Thoracic aorta (tissue), 2 donors: ENCODE measurements at regions not wholly inside any gene's neighbourhood (a gene's known extent, or its start where the extent isn't known, plus 50 kb on each side); places are given as distances from the start of the nearest gene placed in this dataset.

Experiments
- ATAC-seq: fragments of 150-250 bp; one replicate; pipeline ENCODE4 v1.8.0; 2017; ENCODE audit warnings: low read depth; ENCODE audit not compliant: insufficient number of reproducible peaks, low FRiP score
- DNase-seq: peaks from one replicate; pipeline ENCODE4 v3.0.0-alpha.2; 2020; ENCODE audit warnings: low spot score
- H3K27ac ChIP-seq, 2 donors: fragments of 200-600 bp; sonication (generic); 1 replicate in 1 of 2; 2 replicates in 1 of 2; pipeline ENCODE4 v1.5.1; 2016; ENCODE audit warnings: mild to moderate bottlenecking in 2 of 2, moderate library complexity in 2 of 2
- H3K27me3 ChIP-seq: fragments of 200-600 bp; sonication (generic); replicated peaks from 2 replicates; pipeline ENCODE4 v1.6.0; 2016; ENCODE audit warnings: mild to moderate bottlenecking; ENCODE audit not compliant: insufficient read depth
- H3K36me3 ChIP-seq: fragments of 200-600 bp; sonication (generic); one replicate; pipeline ENCODE4 v1.5.1; 2016
- H3K4me1 ChIP-seq, 2 donors: fragments of 200-600 bp; sonication (generic); 1 replicate in 1 of 2; 2 replicates in 1 of 2; pipeline versions ENCODE4 v1.5.1 to v1.6.0; 2016; ENCODE audit warnings: low read depth in 2 of 2, mild to moderate bottlenecking in 1 of 2; ENCODE audit not compliant: control insufficient read depth in 1 of 2
- H3K4me3 ChIP-seq: fragments of 200-600 bp; sonication (generic); 2 replicates; pipeline ENCODE4 v1.5.1; 2016; ENCODE audit warnings: mild to moderate bottlenecking
- H3K9me3 ChIP-seq: fragments of 200-600 bp; sonication (generic); 2 replicates; pipeline ENCODE4 v1.5.1; 2016
- TF ChIP-seq, protein P1 (sequence below): fragments of 200-600 bp; sonication (generic); IDR thresholded peaks from one replicate; pipeline ENCODE4 v1.5.1; 2019; ENCODE audit warnings: antibody characterized with exemption

- Histone ChIP-seq H3K4me3 (peak overlapping the region; percentile 66), H3K9me3 (no peaks in the 10 kb centered on the region), H3K27me3 (no peaks in the 10 kb centered on the region), H3K36me3 (no peaks in the 10 kb centered on the region), H3K27ac (peak overlapping the region; percentile 59 to 60), H3K4me1 (peaks cover 22 to 53% of the 10 kb centered on the region in 2 donors)
- TF ChIP-seq, protein P1, sequence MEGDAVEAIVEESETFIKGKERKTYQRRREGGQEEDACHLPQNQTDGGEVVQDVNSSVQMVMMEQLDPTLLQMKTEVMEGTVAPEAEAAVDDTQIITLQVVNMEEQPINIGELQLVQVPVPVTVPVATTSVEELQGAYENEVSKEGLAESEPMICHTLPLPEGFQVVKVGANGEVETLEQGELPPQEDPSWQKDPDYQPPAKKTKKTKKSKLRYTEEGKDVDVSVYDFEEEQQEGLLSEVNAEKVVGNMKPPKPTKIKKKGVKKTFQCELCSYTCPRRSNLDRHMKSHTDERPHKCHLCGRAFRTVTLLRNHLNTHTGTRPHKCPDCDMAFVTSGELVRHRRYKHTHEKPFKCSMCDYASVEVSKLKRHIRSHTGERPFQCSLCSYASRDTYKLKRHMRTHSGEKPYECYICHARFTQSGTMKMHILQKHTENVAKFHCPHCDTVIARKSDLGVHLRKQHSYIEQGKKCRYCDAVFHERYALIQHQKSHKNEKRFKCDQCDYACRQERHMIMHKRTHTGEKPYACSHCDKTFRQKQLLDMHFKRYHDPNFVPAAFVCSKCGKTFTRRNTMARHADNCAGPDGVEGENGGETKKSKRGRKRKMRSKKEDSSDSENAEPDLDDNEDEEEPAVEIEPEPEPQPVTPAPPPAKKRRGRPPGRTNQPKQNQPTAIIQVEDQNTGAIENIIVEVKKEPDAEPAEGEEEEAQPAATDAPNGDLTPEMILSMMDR = no peak
- peak; percentile 61 for ATAC-seq
- peak; percentile 41 for DNase-seq
Observed at GRCh38 chr9:89999534-90000370, 394.9 kb downstream of the GADD45G start.

GRCh38 chr9:90000925-90001324 is 396.1 kb downstream of the GADD45G start:
- DNase-seq = no peak
- H3K4me3 ChIP-seq = no peak overlapping the region
- H3K27me3 ChIP-seq = no peaks in the 10 kb centered on the region
- H3K27ac ChIP-seq = no peak overlapping the region
- TF ChIP-seq, protein P1 = no peak
- H3K4me1 ChIP-seq = peaks cover 22 to 53% of the 10 kb centered on the region in 2 donors
- no peaks in the 10 kb centered on the region for H3K36me3 ChIP-seq
- H3K9me3 ChIP-seq = no peaks in the 10 kb centered on the region
- no peak for ATAC-seq

- no peaks in the 10 kb centered on the region for H3K36me3 ChIP-seq
- no peaks in the 10 kb centered on the region for H3K27me3 ChIP-seq
- no peak overlapping the region for H3K27ac ChIP-seq
- TF ChIP-seq, protein P1 = no peak
- H3K4me1 ChIP-seq = peaks cover 22 to 53% of the 10 kb centered on the region in 2 donors
- no peak for ATAC-seq
- H3K4me3 ChIP-seq = no peak overlapping the region
- no peak for DNase-seq
- H3K9me3 ChIP-seq = no peaks in the 10 kb centered on the region
Observed at GRCh38 chr9:90001747-90002146, 396.9 kb downstream of the GADD45G start.

DNA sequence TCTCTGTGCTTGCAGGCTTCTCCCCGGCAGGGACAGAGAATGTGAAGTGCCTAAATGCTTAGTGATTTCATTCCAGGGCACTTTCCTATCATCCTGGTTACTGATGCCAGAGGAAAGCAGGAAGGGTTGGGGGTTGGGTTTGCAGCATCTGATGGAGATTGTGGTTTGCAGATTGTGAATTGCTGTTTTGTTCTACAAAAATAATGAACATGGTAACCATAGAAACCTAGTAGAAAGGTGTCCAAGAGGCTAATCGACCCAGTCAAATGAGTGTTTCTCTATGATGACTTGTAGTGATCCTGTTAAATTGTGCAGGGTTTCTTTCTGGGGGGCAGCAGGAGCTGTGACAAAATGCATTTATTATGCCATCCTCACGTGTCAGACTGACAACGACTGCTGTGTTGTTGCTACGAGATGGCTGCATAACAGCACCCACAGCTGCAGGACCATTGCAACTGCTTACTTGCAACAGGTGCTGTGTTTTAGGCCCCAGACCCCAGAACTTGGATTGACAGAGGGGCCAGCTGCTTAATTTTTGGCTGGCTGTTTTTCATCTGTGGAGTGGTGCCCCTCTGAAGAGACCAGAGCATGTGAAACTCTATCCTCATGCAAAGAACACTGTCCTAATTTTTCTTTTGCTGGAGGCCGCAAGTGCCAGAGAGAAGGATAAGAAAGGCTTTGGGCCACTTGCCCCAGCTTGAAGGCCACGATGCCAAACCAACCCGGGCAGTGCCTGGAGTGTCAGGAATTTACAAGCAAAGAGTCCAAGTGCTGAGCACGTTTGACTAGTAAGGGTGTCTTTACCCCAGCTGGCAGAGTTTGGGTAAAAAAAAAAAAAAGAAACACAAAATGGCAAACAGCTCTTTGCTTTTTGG is 397.8 kb downstream of the GADD45G start:
- H3K27me3 ChIP-seq = no peaks in the 10 kb centered on the region
- no peak overlapping the region for H3K4me3 ChIP-seq
- H3K36me3 ChIP-seq = no peaks in the 10 kb centered on the region
- ATAC-seq = peak; percentile 63
- H3K4me1 ChIP-seq = peaks cover 22 to 53% of the 10 kb centered on the region in 2 donors
- TF ChIP-seq, protein P1 = no peak
- peak overlapping the region; percentile 24 to 51 for H3K27ac ChIP-seq
- DNase-seq = peak; percentile 19
- H3K9me3 ChIP-seq = no peaks in the 10 kb centered on the region

GRCh38 chr9:90005388-90005787 is 400.6 kb downstream of the GADD45G start:
- DNase-seq (no peak), ATAC-seq (no peak)
- Histone ChIP-seq H3K27me3 (no peaks in the 10 kb centered on the region), H3K27ac (no peak overlapping the region), H3K4me1 (peaks cover 20 to 43% of the 10 kb centered on the region in 2 donors), H3K36me3 (no peaks in the 10 kb centered on the region), H3K9me3 (no peaks in the 10 kb centered on the region), H3K4me3 (no peak overlapping the region)
- TF ChIP-seq, protein P1 = no peak
